ENCODE measurements at regions not wholly inside any gene's neighbourhood (a gene's known extent, or its start where the extent isn't known, plus 50 kb on each side); places are given as distances from the start of the nearest gene placed in this dataset.
A peak's percentile ranks its signal among the peaks of the same experiment; 100 is the strongest.
"Not testable (repeated sequence)": the region's sequence is repeated elsewhere in the genome, so short reads cannot be mapped to it uniquely, and the experiment has no call there.

- WGBS, 5 donors: 29 to 55% (median 41%) methylated on average over 2 of the region's 2 CpGs
- TF ChIP-seq POLR2AphosphoS5 (IDR thresholded peaks at IDR 0.05) (no peak), POLR2A (IDR thresholded peaks at IDR 0.05) (no peak), EP300 (IDR thresholded peaks at IDR 0.05) (no peak), CTCF (IDR thresholded peaks at IDR 0.05) (no peak)
- Histone ChIP-seq H3K27ac (no peak overlapping the region), H3K4me3 (no peak overlapping the region), H3K27me3 (no peaks in the 10 kb centered on the region), H3K36me3 (no peaks in the 10 kb centered on the region), H3K4me1 (no peaks in the 10 kb centered on the region), H3K9me3 (no peaks in the 10 kb centered on the region)
- intact Hi-C loops (cut with DNase I; ENCODE audit: low total_unique reads): no loop called here
- peak in 1 of 2 donors; percentile 0 for DNase-seq
These were observed 168.7 kb downstream of the POTEB3 start for GRCh38 chr15:21271566-21271965.

GRCh38 chr15:21270474-21270873 lies 169.8 kb downstream of the POTEB3 start:
- Histone ChIP-seq H3K4me1 (no peaks in the 10 kb centered on the region), H3K4me3 (no peak overlapping the region), H3K36me3 (no peaks in the 10 kb centered on the region), H3K9me3 (no peaks in the 10 kb centered on the region), H3K27me3 (no peaks in the 10 kb centered on the region), H3K27ac (no peak overlapping the region)
- 35 to 50% (median 48%) methylated on average over 3 of the region's 3 CpGs for WGBS, 5 donors
- intact Hi-C loops (cut with DNase I; ENCODE audit: low total_unique reads): no loop called here
- peak in 1 of 2 donors; percentile 3 for DNase-seq
- no peak for TF ChIP-seq EP300 (IDR thresholded peaks at IDR 0.05)
- no peak for TF ChIP-seq POLR2A (IDR thresholded peaks at IDR 0.05)
- TF ChIP-seq POLR2AphosphoS5 (IDR thresholded peaks at IDR 0.05): no peak

GRCh38 chr15:21269673-21270072 lies 170.6 kb downstream of the POTEB3 start:
- 69 to 75% (median 74%) methylated on average over 4 of the region's 4 CpGs for WGBS, 5 donors
- H3K36me3 ChIP-seq: not testable (repeated sequence)

GRCh38 chr15:21269121-21269520 lies 171.2 kb downstream of the POTEB3 start:
- peak in 1 of 2 donors; percentile 2 for DNase-seq
- no peaks in the 10 kb centered on the region for H3K36me3 ChIP-seq

More at GRCh38 chr15:21269673-21270072, 170.6 kb downstream of the POTEB3 start:
- H3K27ac ChIP-seq; H3K4me1 ChIP-seq; H3K27me3 ChIP-seq; H3K4me3 ChIP-seq; H3K9me3 ChIP-seq; intact Hi-C loops (cut with DNase I; ENCODE audit: low total_unique reads): not testable (repeated sequence)
- DNase-seq: peak in 1 of 2 donors; percentile 0

GRCh38 chr15:21268436-21268940 lies 171.8 kb downstream of the POTEB3 start:
- no peaks in the 10 kb centered on the region for H3K36me3 ChIP-seq
- no peak overlapping the region for H3K27ac ChIP-seq
- no peak overlapping the region for H3K4me3 ChIP-seq
- H3K4me1 ChIP-seq: no peaks in the 10 kb centered on the region
- peak in 1 of 2 donors; percentile 0 for DNase-seq
- no peaks in the 10 kb centered on the region for H3K27me3 ChIP-seq
- H3K9me3 ChIP-seq: no peaks in the 10 kb centered on the region
- WGBS, 5 donors: 38 to 74% (median 71%) methylated on average over 1 of the region's 1 CpG
- intact Hi-C loops (cut with DNase I; ENCODE audit: low total_unique reads): no loop called here
- no peak for TF ChIP-seq EP300 (IDR thresholded peaks at IDR 0.05)
- no peak for TF ChIP-seq CTCF (IDR thresholded peaks at IDR 0.05)
- no peak for TF ChIP-seq POLR2A (IDR thresholded peaks at IDR 0.05)
- TF ChIP-seq POLR2AphosphoS5 (IDR thresholded peaks at IDR 0.05): no peak

More at GRCh38 chr15:21269121-21269520, 171.2 kb downstream of the POTEB3 start:
- WGBS, 5 donors: 74 to 88% (median 77%) methylated on average over 8 of the region's 8 CpGs
- Histone ChIP-seq H3K9me3 (no peaks in the 10 kb centered on the region), H3K4me1 (no peaks in the 10 kb centered on the region), H3K27ac (no peak overlapping the region), H3K4me3 (no peak overlapping the region), H3K27me3 (no peaks in the 10 kb centered on the region)
- no peak for TF ChIP-seq EP300 (IDR thresholded peaks at IDR 0.05)
- no peak for TF ChIP-seq CTCF (IDR thresholded peaks at IDR 0.05)
- TF ChIP-seq POLR2A (IDR thresholded peaks at IDR 0.05): no peak
- TF ChIP-seq POLR2AphosphoS5 (IDR thresholded peaks at IDR 0.05): no peak
- intact Hi-C loops (cut with DNase I; ENCODE audit: low total_unique reads): no loop called here
